Caki2 (cell line): ENCODE measurements at regions not wholly inside any gene's neighbourhood (a gene's known extent, or its start where the extent isn't known, plus 50 kb on each side); places are given as distances from the start of the nearest gene placed in this dataset.
"Not testable (repeated sequence)": the region's sequence is repeated elsewhere in the genome, so short reads cannot be mapped to it uniquely, and the experiment has no call there.

Experiments
- DNase-seq: peaks from one replicate; pipeline ENCODE4 v3.0.0-alpha.2; 2015; ENCODE audit warnings: low read depth
- in situ Hi-C: cut with HindIII; loops from 2 replicates; pipeline ENCODE4 v1.10.0; 2016; ENCODE audit warnings: low sequenced_read_pairs, low pct_unique_long_range_greater_than_20kb, mixed read lengths

DNA sequence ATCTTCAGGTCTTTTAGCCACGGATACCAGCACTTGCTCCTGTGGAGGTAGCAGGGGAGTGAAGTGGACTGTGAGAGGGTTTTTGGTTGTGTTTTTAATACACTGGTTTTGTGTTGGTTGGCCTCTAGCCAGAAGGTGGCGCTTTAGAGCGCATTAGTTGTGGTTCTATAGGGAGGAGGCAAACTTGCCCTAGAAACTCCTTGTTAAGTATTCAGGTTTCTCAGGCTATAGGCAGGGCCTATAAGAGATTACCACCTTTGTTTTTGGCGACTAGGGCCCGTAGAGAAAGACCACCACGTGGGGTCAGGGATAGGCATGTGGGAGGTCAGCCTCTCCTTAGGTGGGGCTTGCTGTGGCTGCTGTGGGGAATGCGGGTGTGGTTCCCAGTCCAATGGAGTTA is 221.6 kb upstream of the SPANXN4 start:
- peak; percentile 4 for DNase-seq
- in situ Hi-C loops, result no loop called here

GRCh38 chrX:142819461-142819860 is 206.3 kb upstream of the SPANXN4 start:
- in situ Hi-C loops, result no loop called here
- DNase-seq, result no peak

GRCh38 chrX:142828129-142828528 is 197.6 kb upstream of the SPANXN4 start:
- in situ Hi-C loops, result no loop called here
- DNase-seq, result no peak

DNA sequence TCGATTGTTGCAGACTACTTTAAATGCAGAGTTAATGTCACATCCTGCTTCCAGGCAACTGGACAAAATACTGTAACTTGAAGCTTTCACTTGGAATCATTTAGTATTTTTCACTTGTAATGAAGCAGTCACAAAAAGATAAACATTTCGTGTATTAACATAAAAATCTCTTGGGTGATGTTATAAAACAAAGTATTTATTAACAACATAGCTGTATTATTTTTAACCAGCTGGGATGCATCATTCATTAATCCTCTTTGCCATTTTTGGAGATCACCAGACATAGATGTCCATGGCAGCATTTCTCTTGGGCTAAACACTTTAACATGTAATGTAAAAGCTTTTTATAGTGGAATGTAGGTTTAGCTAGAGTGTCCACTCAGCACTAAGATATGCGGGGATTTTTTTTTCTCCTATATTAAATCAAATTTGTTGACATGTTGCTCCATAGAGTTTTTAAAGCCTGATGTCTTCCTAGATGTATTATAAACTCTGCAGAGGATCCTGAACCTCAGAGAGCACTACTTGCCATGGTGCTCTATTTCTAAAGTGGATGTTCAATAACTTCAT is 193.7 kb upstream of the SPANXN4 start:
- in situ Hi-C loops, result no loop called here
- no peak for DNase-seq

- in situ Hi-C loops, result no loop called here
- DNase-seq, result no peak
These were observed 170.8 kb upstream of the SPANXN4 start for GRCh38 chrX:142854970-142855369.

- in situ Hi-C loops, result no loop called here
- no peak for DNase-seq
These were observed 164.8 kb upstream of the SPANXN4 start for GRCh38 chrX:142860944-142861343.

DNA sequence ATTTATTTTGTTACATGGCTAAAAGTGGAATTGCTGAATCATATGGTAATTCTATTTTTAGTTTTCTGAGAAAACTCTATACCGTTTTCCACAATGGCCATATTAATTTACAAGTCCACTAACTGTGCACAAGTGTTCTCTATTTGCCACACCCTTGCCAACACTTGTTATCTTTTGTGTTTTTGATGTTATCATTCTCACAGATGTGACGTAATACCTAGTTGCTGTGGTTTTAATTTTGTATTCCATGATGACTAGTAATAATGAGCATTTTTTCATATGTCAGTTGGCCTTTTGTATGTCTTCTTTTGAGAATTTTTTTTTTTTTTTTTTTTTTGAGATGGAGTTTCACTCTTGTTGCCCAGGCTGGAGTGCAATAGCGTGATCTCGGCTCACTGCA is 164.2 kb upstream of the SPANXN4 start:
- in situ Hi-C loops, result no loop called here
- DNase-seq, result no peak

- in situ Hi-C loops, result not testable (repeated sequence)
These were observed 159.5 kb upstream of the SPANXN4 start for GRCh38 chrX:142866247-142866646.

DNA sequence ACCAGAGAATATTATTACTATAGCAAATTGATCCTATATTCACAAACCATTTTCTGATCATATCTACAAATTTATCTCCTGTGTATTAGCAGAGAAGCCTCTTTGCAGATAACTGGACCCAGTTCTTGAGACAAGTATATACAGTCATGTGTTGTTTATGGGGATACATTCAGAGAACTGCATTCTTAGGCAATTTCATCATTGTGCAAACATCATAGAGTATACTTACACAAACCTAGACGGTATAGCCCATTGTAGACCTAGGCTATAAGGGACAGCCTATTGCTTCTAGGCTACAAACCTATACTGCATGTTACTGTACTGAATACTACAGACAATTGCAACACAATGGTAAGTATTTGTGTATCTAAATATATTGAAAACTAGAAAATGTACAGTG is 152.5 kb upstream of the SPANXN4 start:
- DNase-seq, result no peak
- in situ Hi-C loops, result no loop called here

More at GRCh38 chrX:142866247-142866646, 159.5 kb upstream of the SPANXN4 start:
- not testable (repeated sequence) for DNase-seq

- in situ Hi-C loops, result no loop called here
- DNase-seq, result no peak
These were observed 140.8 kb upstream of the SPANXN4 start for GRCh38 chrX:142884881-142885280.

GRCh38 chrX:142891046-142891445 is 134.7 kb upstream of the SPANXN4 start:
- in situ Hi-C loops, result no loop called here
- no peak for DNase-seq

- no peak for DNase-seq
- in situ Hi-C loops, result no loop called here
These were observed 127.6 kb upstream of the SPANXN4 start for GRCh38 chrX:142898164-142898563.

- in situ Hi-C loops, result no loop called here
- DNase-seq, result no peak
These were observed 102.5 kb upstream of the SPANXN4 start for GRCh38 chrX:142923201-142923600.

DNA sequence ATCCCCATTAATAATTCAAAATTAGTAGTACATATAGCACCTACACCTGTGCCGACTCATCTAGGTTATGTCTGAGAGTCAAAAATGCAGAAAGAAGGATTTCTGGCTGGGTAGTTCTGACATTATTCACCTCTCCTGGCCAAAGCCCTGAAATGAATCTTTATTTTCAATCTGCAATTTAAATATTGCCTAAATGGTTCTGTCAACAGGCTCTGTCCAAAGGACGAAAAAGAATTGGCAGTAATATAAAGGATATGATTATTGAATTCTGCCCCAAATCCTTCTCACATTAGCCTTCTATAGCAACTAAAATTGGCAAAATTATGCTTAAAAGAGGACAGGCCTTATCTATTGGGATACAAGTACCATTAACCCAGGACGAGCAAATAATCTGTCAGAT is 86.9 kb upstream of the SPANXN4 start:
- no peak for DNase-seq
- in situ Hi-C loops, result no loop called here

GRCh38 chrX:142972147-142972809 is 53.5 kb upstream of the SPANXN4 start:
- DNase-seq, in situ Hi-C loops: not testable (repeated sequence)
